Gastroesophageal sphincter (tissue), 4 donors: ENCODE measurements at regions not wholly inside any gene's neighbourhood (a gene's known extent, or its start where the extent isn't known, plus 50 kb on each side); places are given as distances from the start of the nearest gene placed in this dataset.
"Not testable (repeated sequence)": the region's sequence is repeated elsewhere in the genome, so short reads cannot be mapped to it uniquely, and the experiment has no call there.

Experiments used
- ATAC-seq: fragments of 150-250 bp; one replicate; pipeline ENCODE4 v1.9.1; 2016; ENCODE audit warnings: mild to moderate bottlenecking, moderate library complexity
- H3K27ac ChIP-seq, 4 donors: fragments of 200-600 bp; sonication (generic) in 3 of 4; 1 replicate in 3 of 4; 2 replicates in 1 of 4; pipeline ENCODE4 v1.5.1; 2016 to 2019
- H3K27me3 ChIP-seq: fragments of 200-600 bp; sonication (generic); one replicate; pipeline ENCODE4 v1.5.1; 2019
- H3K36me3 ChIP-seq, 2 donors: fragments of 200-600 bp; sonication (generic); one replicate each; pipeline ENCODE4 v1.5.1; 2019; ENCODE audit warnings: control low read depth in 1 of 2
- H3K4me1 ChIP-seq, 3 donors: fragments of 200-600 bp; sonication (generic); 1 replicate in 2 of 3; 2 replicates in 1 of 3; pipeline ENCODE4 v1.5.1; 2016 to 2019; ENCODE audit warnings: control low read depth in 2 of 3
- H3K4me3 ChIP-seq, 2 donors: fragments of 200-600 bp; sonication (generic); one replicate each; pipeline ENCODE4 v1.5.1; 2019; ENCODE audit warnings: mild to moderate bottlenecking in 1 of 2, moderate library complexity in 1 of 2
- H3K9me3 ChIP-seq, 3 donors: fragments of 200-600 bp; sonication (generic); one replicate each; pipeline ENCODE4 v1.5.1; 2017 to 2019; ENCODE audit warnings: control low read depth in 2 of 3
- CTCF ChIP-seq, 4 experiments: fragments of 200-600 bp in 2 of 4; fragments of 450-650 bp in 2 of 4; sonication (generic) in 1 of 4; IDR thresholded peaks; one replicate each; pipeline ENCODE4 v1.5.1; 2017 to 2019; ENCODE audit warnings: antibody characterized with exemption in 4 of 4, mild to moderate bottlenecking in 2 of 4, moderate library complexity in 2 of 4
- EP300 ChIP-seq: sonication (generic); formaldehyde crosslinking; IDR thresholded peaks from one replicate; pipeline ENCODE4 v1.6.1; 2017; ENCODE audit warnings: antibody characterized with exemption, mild to moderate bottlenecking
- POLR2A ChIP-seq, 2 donors: fragments of 450-650 bp; IDR thresholded peaks; one replicate each; pipeline ENCODE4 v1.6.1; 2017; ENCODE audit warnings: antibody characterized with exemption in 2 of 2, mild to moderate bottlenecking in 2 of 2, moderate library complexity in 1 of 2
- POLR2AphosphoS5 ChIP-seq: sonication (generic); formaldehyde crosslinking; IDR thresholded peaks from one replicate; pipeline ENCODE4 v1.6.1; 2017; ENCODE audit warnings: antibody characterized with exemption
- WGBS, 2 donors: methylation state at CpG; one replicate each; pipeline ENCODE4 v1.1.5; 2018; ENCODE audit warnings: low coverage in 1 of 2; 5-methylcytosine and 5-hydroxymethylcytosine counted together

GRCh38 chr2:16729335-16729734, 63.7 kb upstream of the CYRIA start:
- Histone ChIP-seq H3K27ac (no peak overlapping the region), H3K9me3 (no peaks in the 10 kb centered on the region), H3K36me3 (no peaks in the 10 kb centered on the region), H3K4me1 (no peaks in the 10 kb centered on the region), H3K27me3 (peaks cover 6% of the 10 kb centered on the region), H3K4me3 (no peak overlapping the region)
- no peak for TF ChIP-seq CTCF (IDR thresholded peaks at IDR 0.05)
- no peak for TF ChIP-seq POLR2A (IDR thresholded peaks at IDR 0.05)
- TF ChIP-seq POLR2AphosphoS5: no peak
- TF ChIP-seq EP300: no peak
- no peak for ATAC-seq
- WGBS, 2 donors: 74 to 79% methylated on average over 5 of the region's 5 CpGs

- no peak overlapping the region for H3K4me3 ChIP-seq
- H3K27me3 ChIP-seq: peaks cover 5% of the 10 kb centered on the region
- no peaks in the 10 kb centered on the region for H3K9me3 ChIP-seq
- no peak overlapping the region for H3K27ac ChIP-seq
- H3K4me1 ChIP-seq: no peaks in the 10 kb centered on the region
- ATAC-seq: no peak
- TF ChIP-seq EP300 (no peak), POLR2AphosphoS5 (no peak), POLR2A (IDR thresholded peaks at IDR 0.05) (no peak), CTCF (IDR thresholded peaks at IDR 0.05) (no peak)
- 64 to 69% methylated on average over 4 of the region's 4 CpGs for WGBS, 2 donors
- H3K36me3 ChIP-seq: no peaks in the 10 kb centered on the region
Measured at GRCh38 chr2:16728351-16729136, 62.9 kb upstream of the CYRIA start.

- not testable (repeated sequence) for H3K4me3 ChIP-seq, H3K4me1 ChIP-seq, H3K9me3 ChIP-seq, H3K27ac ChIP-seq, H3K27me3 ChIP-seq, ATAC-seq, H3K36me3 ChIP-seq
- WGBS, 2 donors: 60 to 68% methylated on average over 2 of the region's 2 CpGs
Measured at GRCh38 chr2:16727849-16728248, 62.2 kb upstream of the CYRIA start.

GRCh38 chr2:16727256-16727655, 61.6 kb upstream of the CYRIA start:
- Histone ChIP-seq H3K36me3 (no peaks in the 10 kb centered on the region), H3K27me3 (peaks cover 7% of the 10 kb centered on the region), H3K9me3 (no peaks in the 10 kb centered on the region), H3K4me3 (no peak overlapping the region), H3K4me1 (peaks cover 0 to 3% (median 0%) of the 10 kb centered on the region in 3 donors), H3K27ac (no peak overlapping the region)
- TF ChIP-seq POLR2A (IDR thresholded peaks at IDR 0.05) (no peak), POLR2AphosphoS5 (peak; percentile 34), EP300 (no peak)
- ATAC-seq: peak; percentile 36
- WGBS, 2 donors: 42 to 46% methylated on average over 4 of the region's 4 CpGs

GRCh38 chr2:16726577-16726976, 60.9 kb upstream of the CYRIA start:
- Histone ChIP-seq H3K36me3 (no peaks in the 10 kb centered on the region), H3K4me3 (no peak overlapping the region), H3K4me1 (peaks cover 0 to 3% (median 0%) of the 10 kb centered on the region in 3 donors), H3K9me3 (no peaks in the 10 kb centered on the region), H3K27me3 (peaks cover 7% of the 10 kb centered on the region), H3K27ac (no peak overlapping the region)
- no peak for ATAC-seq
- 91 to 98% methylated on average over 4 of the region's 4 CpGs for WGBS, 2 donors
- TF ChIP-seq POLR2A (IDR thresholded peaks at IDR 0.05) (no peak), EP300 (no peak), POLR2AphosphoS5 (no peak), CTCF (IDR thresholded peaks at IDR 0.05) (no peak)

- TF ChIP-seq CTCF (IDR thresholded peaks at IDR 0.05): no peak
- TF ChIP-seq EP300: no peak
- no peak for TF ChIP-seq POLR2AphosphoS5
- no peak for TF ChIP-seq POLR2A (IDR thresholded peaks at IDR 0.05)
- H3K36me3 ChIP-seq: no peaks in the 10 kb centered on the region
- H3K27me3 ChIP-seq: peaks cover 7% of the 10 kb centered on the region
- H3K4me3 ChIP-seq: no peak overlapping the region
- peaks cover 0 to 3% (median 0%) of the 10 kb centered on the region in 3 donors for H3K4me1 ChIP-seq
- H3K27ac ChIP-seq: no peak overlapping the region
- 61 to 80% methylated on average over 2 of the region's 2 CpGs for WGBS, 2 donors
- no peak for ATAC-seq
- H3K9me3 ChIP-seq: no peaks in the 10 kb centered on the region
Measured at GRCh38 chr2:16726147-16726546, 60.5 kb upstream of the CYRIA start.
